ENCODE measurements at regions not wholly inside any gene's neighbourhood (a gene's known extent, or its start where the extent isn't known, plus 50 kb on each side); places are given as distances from the start of the nearest gene placed in this dataset.
"Not testable (repeated sequence)": the region's sequence is repeated elsewhere in the genome, so short reads cannot be mapped to it uniquely, and the experiment has no call there.

GRCh38 chr10:114872519-114873087, 51.0 kb downstream of the FHIP2A start:
- no peak for TF ChIP-seq CTCF (IDR thresholded peaks at IDR 0.05; ENCODE audit: borderline replicate concordance, extremely low read depth, insufficient read depth)
- Histone ChIP-seq H3K9ac (ENCODE audit: low read length in 3 of 3) (no peak overlapping the region), H3K4me3 (ENCODE audit: low read length in 3 of 3) (no peak overlapping the region), H3K4me1 (ENCODE audit: control insufficient read depth in 2 of 3, insufficient read depth in 2 of 3, low read depth in 1 of 3, low read length in 3 of 3) (no peaks in the 10 kb centered on the region), H3K36me3 (ENCODE audit: control insufficient read depth in 2 of 3, insufficient read depth in 3 of 3, low read length in 3 of 3) (no peaks in the 10 kb centered on the region), H3K27me3 (ENCODE audit: control insufficient read depth, insufficient read depth, low read length) (no peaks in the 10 kb centered on the region), H3K9me3 (ENCODE audit: control insufficient read depth in 2 of 3, insufficient read depth in 1 of 3, low read length in 3 of 3) (no peaks in the 10 kb centered on the region), H3K27ac (ENCODE audit: low read depth in 2 of 2, low read length in 2 of 2) (no peak overlapping the region)
- no peak for DNase-seq
- no peak for FAIRE-seq
- intact Hi-C loops (cut with DNase I) = no loop called here

GRCh38 chr10:114874827-114875411, 53.3 kb downstream of the FHIP2A start:
- Histone ChIP-seq H3K4me3 (ENCODE audit: low read length in 3 of 3) (no peak overlapping the region), H3K9ac (ENCODE audit: low read length in 3 of 3) (no peak overlapping the region), H3K36me3 (ENCODE audit: control insufficient read depth in 2 of 3, insufficient read depth in 3 of 3, low read length in 3 of 3) (no peaks in the 10 kb centered on the region), H3K4me1 (ENCODE audit: control insufficient read depth in 2 of 3, insufficient read depth in 2 of 3, low read depth in 1 of 3, low read length in 3 of 3) (no peaks in the 10 kb centered on the region), H3K9me3 (ENCODE audit: control insufficient read depth in 2 of 3, insufficient read depth in 1 of 3, low read length in 3 of 3) (no peaks in the 10 kb centered on the region), H3K27ac (ENCODE audit: low read depth in 2 of 2, low read length in 2 of 2) (no peak overlapping the region), H3K27me3 (ENCODE audit: control insufficient read depth, insufficient read depth, low read length) (no peaks in the 10 kb centered on the region)
- intact Hi-C loops (cut with DNase I) = no loop called here
- no peak for TF ChIP-seq CTCF (IDR thresholded peaks at IDR 0.05; ENCODE audit: borderline replicate concordance, extremely low read depth, insufficient read depth)
- DNase-seq (peak; percentile 45 to 82 (median 62)), FAIRE-seq (no peak)

- intact Hi-C loops (cut with DNase I); H3K9ac ChIP-seq (ENCODE audit: low read length in 3 of 3); H3K4me1 ChIP-seq (ENCODE audit: control insufficient read depth in 2 of 3, insufficient read depth in 2 of 3, low read depth in 1 of 3, low read length in 3 of 3); H3K27ac ChIP-seq (ENCODE audit: low read depth in 2 of 2, low read length in 2 of 2); H3K36me3 ChIP-seq (ENCODE audit: control insufficient read depth in 2 of 3, insufficient read depth in 3 of 3, low read length in 3 of 3); H3K27me3 ChIP-seq (ENCODE audit: control insufficient read depth, insufficient read depth, low read length); H3K9me3 ChIP-seq (ENCODE audit: control insufficient read depth in 2 of 3, insufficient read depth in 1 of 3, low read length in 3 of 3); H3K4me3 ChIP-seq (ENCODE audit: low read length in 3 of 3); FAIRE-seq; DNase-seq: not testable (repeated sequence)
Measured at GRCh38 chr10:114875590-114876081, 54.1 kb downstream of the FHIP2A start.

GRCh38 chr10:114876169-114876568, 54.6 kb downstream of the FHIP2A start:
- Histone ChIP-seq H3K27me3 (ENCODE audit: control insufficient read depth, insufficient read depth, low read length) (no peaks in the 10 kb centered on the region), H3K36me3 (ENCODE audit: control insufficient read depth in 2 of 3, insufficient read depth in 3 of 3, low read length in 3 of 3) (no peaks in the 10 kb centered on the region), H3K4me1 (ENCODE audit: control insufficient read depth in 2 of 3, insufficient read depth in 2 of 3, low read depth in 1 of 3, low read length in 3 of 3) (no peaks in the 10 kb centered on the region), H3K4me3 (ENCODE audit: low read length in 3 of 3) (no peak overlapping the region), H3K9me3 (ENCODE audit: control insufficient read depth in 2 of 3, insufficient read depth in 1 of 3, low read length in 3 of 3) (no peaks in the 10 kb centered on the region), H3K9ac (ENCODE audit: low read length in 3 of 3) (no peak overlapping the region), H3K27ac (ENCODE audit: low read depth in 2 of 2, low read length in 2 of 2) (no peak overlapping the region)
- FAIRE-seq (no peak), DNase-seq (no peak)
- no peak for TF ChIP-seq CTCF (IDR thresholded peaks at IDR 0.05; ENCODE audit: borderline replicate concordance, extremely low read depth, insufficient read depth)
- intact Hi-C loops (cut with DNase I) = no loop called here

All from kidney (tissue), 13 donors.